DMS153 treated with DMSO at 0.1 percent for 48 hours (cell line): ENCODE measurements at regions not wholly inside any gene's neighbourhood (a gene's known extent, or its start where the extent isn't known, plus 50 kb on each side); places are given as distances from the start of the nearest gene placed in this dataset.
"Not testable (repeated sequence)": the region's sequence is repeated elsewhere in the genome, so short reads cannot be mapped to it uniquely, and the experiment has no call there.

ENCODE experiments used
- DNase-seq: peaks from one replicate; lab custom pipeline; 2025; ENCODE audit not compliant: unreplicated experiment; lab: John Stamatoyannopoulos, UW

DNA sequence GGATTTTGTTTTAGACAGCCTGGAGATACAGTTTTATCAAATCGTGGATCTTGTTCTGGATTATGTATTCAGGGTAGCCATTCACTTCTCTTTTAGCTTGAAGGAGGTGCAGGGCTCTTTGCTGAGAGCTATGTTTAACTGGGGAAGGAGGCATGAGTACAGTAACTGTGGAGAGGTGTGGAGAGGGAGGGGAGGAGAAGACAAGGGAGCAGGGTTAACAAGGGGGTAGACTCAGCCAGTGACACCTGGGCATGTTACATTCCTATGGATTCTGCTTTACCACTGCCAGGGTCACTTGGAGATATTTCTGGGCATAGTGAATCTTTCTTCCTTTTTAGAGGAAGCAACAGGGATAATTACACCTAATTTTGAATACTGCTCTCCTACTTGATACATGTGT lies 536.0 kb downstream of the TMEM135 start:
- DNase-seq: no peak

DNA sequence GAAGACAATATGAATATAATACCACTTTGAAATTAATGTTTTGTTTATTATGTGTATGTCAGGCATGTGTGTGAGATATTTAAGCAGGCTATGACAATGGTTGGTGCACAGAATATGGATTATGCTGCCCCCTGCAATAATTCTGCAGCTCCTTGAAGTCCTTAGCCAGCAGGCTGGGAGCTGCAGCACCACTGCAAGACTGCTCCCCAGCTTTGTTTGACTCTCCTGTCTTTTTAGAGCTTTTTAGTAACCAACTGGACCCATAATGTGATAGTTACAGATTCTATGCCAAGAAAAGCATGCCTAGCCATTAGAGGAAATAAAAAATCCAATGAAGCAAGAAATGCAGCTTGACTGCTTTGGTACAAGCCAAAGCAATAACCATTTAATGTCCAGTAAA lies 535.1 kb downstream of the TMEM135 start:
- DNase-seq: no peak

DNA sequence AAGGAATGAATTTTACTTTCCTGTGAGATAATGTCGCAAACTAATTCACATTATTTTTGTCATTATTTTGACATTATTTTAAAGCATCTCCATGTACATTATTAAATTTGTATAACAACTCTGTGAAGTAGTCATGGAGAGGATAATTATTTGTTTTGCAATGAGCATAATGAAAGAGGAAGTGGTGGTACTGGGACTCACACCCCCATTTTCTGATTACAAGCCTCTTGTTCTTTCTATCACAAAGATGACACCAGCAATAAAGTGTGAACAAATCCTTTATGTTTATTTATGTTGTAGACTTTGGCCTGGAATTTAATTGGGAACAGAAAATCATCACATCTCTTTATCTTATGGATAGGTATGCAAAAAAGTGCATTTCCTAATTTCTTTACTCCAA lies 522.6 kb downstream of the TMEM135 start:
- DNase-seq: no peak

DNA sequence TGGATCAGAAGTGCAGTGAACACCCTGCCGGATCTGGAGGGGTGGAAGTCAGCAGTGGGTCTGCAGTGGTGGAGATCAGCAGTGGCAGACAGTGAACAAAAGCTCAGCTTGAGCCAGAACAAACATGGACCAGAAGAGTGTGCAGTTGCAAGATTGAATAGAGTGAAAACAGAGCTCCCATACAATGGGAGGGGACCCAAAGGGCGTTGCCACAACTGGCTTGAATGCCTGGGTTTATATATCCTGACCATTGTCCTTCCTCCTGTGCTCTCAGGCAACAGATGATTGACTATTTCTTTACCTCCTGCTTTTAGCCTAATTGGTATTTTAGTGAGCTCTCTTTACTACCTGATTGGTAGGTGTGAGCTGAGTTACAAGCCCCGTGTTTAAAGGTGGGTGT lies 522.1 kb downstream of the TMEM135 start:
- DNase-seq: peak; percentile 65

DNA sequence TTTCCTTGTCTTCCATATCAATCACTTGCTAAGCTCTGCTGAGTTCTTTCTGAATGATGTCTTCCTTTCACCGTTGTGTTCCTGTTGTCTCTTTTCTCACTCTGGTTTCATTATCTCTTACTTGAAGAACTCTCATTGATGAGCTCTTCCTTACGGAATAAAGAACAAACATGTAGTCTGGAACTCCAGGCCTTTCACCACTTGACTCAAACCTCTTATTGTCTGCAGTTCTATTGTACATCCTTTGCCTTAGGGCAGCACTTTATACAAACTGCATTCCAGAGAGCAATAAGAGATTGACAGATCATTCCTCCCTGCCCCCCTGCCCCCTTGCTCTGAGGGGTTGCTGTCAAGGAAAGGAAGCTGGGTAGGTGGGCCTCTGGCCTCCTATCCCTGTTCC lies 517.4 kb downstream of the TMEM135 start:
- no peak for DNase-seq

DNA sequence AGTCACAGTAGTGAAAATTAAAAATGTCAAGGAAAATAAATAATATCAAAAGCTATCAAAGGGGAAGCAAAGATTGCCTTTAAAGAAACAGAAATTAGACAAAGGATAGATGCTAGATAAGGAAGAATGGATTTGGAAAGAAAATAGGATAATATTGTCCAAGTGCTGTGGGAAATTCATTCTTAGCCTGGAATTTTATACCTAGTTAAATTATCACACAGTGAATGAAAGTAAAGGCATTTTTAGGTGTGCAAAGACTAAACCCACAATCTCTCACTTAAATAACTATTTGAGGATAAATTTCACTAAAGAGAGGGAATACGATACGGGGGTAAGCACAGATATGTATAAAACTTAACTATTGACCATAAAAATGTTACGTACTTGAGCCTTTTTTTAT lies 511.1 kb downstream of the TMEM135 start:
- no peak for DNase-seq

DNA sequence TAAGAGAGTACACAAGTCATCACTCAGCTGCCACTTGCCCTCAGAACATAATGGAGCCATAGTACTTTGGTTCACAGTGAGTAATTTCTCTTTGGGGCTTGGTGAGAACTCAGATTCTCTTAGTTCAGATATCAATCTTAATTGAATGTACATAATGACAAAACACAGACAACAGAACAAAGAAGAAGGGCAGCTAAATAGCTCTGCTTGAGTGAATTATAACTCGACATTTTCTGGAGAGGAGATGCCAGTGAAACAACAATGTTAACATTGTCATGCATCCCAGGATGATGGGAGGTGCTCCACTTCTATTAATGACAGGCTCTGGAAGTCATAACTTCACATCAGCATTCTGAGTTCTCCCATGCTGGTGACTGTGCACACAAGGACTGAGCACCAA lies 508.1 kb downstream of the TMEM135 start:
- no peak for DNase-seq

DNA sequence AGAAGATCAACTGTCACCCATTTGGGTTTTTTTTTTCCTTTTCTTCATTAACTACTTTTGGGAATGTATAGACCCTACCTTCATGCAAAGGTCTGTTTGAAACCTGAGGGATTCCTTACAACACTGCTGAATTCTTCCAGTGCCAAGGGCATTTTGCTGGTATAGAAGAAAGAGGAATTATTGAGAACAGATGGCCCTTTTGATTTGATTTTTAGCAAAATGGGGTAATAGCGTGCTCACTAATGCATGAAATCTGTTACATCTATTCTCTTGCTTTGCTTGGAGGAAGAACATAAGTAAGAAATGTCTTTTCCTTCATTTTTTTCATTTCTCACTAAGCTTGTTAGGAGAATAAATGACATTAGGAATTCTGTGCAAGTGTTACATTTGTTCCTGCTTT lies 501.9 kb downstream of the TMEM135 start:
- no peak for DNase-seq

DNA sequence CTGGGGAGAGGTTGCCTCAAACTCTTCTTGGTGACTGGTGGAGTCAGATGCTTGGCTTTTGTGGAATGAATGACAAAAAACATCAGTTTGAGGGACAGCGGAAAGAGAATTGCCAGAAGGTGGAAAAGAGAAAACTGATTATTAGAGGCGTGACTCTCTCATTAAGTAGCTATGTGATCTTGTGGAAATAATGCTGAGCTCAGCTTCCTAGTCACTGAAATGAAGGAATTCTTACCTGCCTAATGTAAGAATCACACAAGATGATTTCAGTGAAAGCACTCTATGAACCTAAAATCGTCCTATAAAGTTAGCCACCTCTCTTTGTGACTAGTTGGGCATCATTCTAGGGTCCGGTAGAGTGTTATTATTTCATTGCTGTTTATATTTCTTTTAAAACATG lies 498.8 kb downstream of the TMEM135 start:
- no peak for DNase-seq

DNA sequence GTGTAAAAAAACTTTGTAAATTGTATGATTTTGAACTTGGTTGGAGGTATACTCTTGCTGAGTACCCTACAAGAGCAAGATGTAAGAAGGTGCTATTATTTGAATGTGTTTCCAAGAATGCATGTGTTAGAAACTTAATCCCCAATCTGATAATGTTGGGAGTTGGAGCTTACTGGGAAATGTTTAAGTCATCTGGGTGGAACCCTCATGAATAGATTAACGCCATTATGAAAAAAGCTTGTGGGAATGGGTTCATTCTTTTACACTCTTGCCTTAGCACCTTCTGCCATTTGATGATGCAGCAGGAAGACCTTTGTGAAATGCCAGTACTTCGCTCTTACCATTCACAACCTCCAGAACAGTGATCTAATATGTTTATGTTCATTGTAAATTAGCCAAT lies 498.3 kb downstream of the TMEM135 start:
- no peak for DNase-seq

DNA sequence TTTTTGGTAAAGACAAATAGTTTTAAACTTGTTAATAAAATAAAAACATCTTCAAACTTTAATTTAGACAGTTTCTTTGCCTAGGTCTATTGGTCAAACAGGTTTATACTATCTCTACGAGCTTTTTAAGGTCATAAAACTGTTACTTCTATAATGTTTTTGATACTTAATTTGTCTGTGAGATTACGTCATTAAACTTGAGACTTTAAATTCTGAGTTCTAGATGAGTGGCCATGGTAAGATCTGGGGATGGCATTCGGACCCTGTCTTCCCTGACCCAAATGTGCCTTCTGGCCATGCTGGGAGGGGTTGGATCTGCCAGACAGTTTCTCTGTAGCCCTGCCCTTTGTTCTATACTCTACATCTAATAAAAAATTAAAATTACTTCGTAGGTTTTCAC lies 497.8 kb downstream of the TMEM135 start:
- no peak for DNase-seq

DNA sequence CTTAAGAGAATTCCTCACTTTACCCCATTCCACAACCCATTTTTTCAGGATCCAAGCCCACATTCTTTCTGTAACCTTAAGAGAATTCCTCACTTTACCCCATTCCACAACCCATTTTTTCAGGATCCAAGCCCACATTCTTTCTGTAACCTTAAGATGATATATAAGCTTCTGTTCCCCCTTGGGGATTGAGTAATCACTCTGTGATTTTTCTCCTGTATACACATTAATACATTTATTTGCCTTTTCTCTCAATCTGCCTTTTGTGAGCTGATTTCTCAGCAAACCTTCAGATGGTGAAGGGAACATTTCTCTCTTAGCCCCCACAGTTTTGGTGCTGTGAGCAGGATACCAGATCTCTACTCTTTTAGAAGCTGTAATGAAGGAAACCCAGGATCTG lies 494.1 kb downstream of the TMEM135 start:
- DNase-seq: not testable (repeated sequence)

DNA sequence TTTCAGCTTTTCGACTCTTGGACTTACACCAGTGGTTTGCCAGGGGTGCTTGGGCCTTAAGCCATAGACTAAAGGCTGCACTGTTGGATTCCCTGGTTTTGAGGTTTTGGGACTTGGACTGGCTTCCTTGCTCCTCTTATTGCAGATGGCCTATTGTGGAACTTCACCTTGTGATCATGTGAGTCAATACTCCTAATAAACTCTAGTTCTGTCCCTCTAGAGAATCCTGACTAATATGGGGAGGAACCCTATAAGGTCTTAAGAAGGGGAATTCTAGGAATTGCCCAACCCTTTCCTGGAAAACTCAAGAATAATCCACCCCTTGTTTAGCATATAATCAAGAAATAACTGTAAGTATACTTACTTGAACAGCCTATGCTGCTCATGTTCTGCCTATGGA lies 491.8 kb downstream of the TMEM135 start:
- no peak for DNase-seq

DNA sequence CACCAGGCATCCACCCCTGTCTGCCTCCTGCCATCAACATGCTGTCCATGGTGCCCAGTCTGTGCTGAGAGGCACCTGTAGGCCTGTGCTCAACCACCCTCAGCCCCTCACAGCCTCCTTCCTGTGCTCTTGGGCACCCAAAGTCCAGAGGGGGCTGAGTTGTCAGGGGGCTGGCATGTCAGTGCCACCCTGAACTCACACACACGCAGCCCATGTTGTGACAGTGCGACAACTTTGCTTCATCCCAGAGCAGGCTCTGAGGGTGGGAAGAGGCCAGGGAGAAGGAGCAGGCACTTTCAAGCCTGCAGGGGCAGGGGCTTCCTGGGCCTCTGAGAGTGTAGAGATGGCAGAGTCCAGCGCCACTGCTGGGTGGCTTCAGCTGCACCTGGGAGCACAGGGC lies 491.0 kb downstream of the TMEM135 start:
- no peak for DNase-seq

DNA sequence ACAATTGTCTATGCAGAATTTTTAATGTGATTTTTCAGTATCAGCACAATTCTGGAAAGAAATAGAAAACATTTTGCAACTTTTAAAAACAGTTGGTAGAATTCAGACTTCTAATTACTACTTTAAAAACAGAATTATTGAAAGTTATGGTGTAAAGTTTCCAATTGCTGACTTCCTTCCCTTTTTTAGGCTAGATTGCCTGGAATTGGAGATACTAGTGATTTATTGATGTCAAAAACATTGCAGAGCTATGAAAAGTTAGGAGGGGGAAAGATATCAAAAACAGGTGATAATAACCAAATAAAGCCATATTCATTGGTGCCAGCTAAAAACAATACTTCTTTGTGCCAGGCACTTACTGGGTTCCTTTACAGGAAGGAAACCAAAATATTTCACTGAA lies 485.5 kb downstream of the TMEM135 start:
- no peak for DNase-seq

DNA sequence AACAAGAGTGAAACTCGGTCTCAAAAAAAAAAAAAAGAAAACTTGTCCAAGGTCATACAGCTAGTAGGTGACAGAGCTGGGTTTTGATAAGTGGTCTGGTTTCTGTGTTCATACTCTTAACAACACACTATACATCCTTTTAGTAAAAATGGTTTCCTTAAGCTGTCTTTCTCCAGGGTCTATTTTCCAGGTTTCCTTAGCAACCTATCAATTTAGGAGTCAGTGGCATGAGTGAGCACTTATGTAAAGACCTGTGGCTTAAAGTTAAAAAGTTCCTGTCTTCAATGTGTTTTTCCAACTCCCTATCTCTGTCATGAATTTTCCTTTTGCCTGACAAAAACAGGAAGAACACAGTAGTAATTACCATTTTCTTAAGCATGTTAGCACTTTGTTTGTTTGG lies 480.5 kb downstream of the TMEM135 start:
- no peak for DNase-seq

DNA sequence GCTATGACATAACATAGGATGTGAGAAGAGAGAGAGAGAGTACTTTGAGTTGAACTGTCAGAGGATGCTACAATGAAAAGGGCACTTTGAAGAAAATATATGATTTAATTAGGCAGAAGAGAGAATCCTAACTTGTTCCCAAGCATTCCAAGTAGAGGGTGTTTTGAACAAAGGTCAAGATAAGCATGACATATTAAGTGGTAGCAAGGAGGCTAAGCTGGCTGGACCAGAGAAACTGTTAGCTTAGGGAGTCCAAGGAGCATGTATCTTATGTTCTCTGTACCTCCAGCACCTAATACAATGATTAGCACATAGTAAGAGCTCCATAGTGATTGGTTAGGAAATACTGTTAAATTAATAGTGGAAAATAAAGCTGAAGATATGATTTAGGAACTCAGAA lies 479.6 kb downstream of the TMEM135 start:
- DNase-seq: no peak

DNA sequence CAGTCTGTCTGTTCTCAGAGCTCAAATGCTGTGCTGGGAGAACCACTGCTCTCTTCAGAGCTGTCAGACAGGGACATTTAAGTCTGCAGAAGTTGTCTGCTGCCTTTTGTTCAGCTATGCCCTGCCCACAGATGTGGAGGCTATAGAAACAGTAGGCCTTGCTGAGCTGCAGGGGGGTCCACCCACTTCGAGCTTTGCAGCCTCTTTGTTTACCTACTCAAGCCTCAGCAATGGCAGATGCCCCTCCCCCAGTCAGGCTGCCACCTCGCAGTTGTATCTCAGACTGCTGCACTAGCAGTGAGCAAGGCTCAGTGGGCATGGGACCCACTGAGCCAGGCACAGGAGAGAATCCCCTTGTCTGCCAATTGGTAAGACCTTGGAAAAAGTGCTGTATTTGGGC lies 470.0 kb downstream of the TMEM135 start:
- not testable (repeated sequence) for DNase-seq

DNA sequence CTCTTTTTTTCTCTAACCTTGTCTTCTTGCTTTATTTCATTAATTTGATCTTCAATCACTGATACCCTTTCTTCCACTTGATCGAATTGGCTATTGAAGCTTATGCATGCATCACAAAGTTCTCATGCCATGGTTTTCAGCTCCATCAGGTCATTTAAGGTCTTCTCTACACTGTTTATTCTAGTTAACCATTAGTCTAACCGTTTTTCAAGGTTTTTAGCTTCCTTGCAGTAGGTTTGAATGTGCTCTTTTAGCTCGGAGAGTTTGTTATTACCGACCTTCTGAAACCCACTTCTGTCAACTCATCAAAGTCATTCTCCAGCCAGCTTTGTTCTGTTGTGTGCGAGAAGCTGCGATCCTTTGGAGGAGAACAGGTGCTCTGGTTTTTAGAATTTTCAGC lies 469.2 kb downstream of the TMEM135 start:
- not testable (repeated sequence) for DNase-seq

DNA sequence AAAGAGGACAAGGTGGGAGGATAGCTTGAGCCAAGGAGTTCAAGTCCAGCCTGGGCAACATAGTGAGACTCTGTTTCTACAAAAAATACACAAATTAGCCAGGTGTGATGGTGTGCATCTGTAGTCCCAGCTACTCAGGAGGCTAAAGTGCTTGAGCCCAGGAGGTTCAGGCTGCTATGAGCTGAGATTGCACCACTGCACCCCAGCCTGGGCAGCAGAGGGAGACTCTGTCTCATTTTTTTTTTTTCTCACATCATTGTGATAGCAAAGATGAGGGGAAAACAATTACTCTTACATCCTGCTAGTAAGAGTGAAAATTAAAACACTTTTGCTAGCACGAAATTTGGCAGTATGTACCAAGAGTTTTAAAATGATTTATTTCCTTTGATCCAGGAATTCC lies 463.7 kb downstream of the TMEM135 start:
- no peak for DNase-seq

DNA sequence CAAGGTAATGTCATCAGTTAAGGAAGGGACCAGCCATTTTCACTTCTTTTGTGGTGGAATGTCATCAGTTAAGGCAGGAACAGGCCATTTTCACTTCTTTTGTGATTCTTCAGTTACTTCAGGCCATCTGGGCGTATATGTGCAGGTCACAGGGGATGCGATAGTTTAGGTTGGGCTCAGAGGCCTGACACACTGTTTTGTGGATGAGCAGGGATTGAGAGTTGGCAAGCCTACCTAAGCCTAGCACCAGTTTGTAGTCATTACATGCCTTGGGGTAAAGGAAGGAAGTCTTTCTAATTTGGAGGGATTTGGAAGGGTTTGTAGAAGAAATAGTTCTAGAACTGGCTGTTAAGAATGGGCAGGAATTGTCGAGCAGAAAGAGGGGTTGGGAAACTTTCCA lies 457.2 kb downstream of the TMEM135 start:
- not testable (repeated sequence) for DNase-seq

DNA sequence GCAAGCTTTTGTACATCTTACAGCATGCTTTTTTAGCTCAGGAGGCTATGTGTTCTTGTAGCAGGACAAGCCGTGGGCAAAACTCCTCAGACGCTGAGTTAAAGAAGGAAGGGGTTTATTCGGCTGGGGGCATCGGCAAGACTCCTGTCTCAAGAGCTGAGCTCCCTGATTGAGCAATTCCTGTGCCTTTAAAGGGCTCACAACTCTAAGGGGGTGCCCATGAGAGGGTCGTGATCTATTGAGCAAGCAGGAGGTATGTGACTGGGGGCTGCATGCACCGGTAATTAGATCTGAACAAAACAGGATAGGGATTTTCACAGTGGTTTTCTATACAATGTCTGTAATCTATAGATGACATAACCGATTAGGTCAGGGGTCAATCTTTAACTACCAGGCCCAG lies 456.3 kb downstream of the TMEM135 start:
- not testable (repeated sequence) for DNase-seq

DNA sequence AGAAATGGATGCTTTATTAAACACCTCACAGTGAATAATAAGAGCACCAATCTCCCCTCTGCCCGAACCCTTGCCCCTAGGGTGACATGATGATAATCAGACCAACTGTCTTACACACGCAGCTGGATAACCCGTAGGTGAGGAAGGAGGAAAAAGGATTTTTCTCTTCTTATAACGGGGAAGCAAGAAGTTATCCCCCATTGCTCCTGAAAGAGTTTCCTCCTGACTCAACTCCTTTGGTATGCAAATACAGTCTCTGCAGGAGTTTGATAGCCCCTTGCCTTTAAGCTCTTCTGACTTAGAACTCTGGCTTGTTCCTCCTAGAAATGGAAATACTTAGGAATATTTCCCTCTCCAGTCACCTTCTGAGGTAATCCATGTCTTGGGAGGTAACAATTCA lies 455.8 kb downstream of the TMEM135 start:
- no peak for DNase-seq

DNA sequence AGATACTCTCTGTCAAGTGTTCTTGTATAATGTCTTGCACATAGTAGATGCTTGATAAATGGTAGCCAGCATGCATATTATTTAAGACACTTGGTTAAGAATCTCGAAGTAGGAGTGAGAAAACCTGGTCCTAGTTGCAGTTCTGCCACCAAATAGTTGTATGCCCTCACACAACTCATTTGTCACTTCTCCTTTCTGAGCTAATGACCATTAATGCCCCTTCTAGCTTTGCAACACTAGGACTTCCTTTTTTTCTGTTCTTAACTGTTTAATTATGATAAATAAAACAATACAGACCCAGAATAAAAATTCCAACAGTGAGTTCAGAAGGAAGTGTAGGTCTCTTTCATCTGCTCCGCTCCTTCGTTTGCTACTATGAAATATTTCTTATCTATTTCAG lies 453.6 kb downstream of the TMEM135 start:
- DNase-seq: no peak
